ENCODE measurements at regions not wholly inside any gene's neighbourhood (a gene's known extent, or its start where the extent isn't known, plus 50 kb on each side); places are given as distances from the start of the nearest gene placed in this dataset.
A peak's percentile ranks its signal among the peaks of the same experiment; 100 is the strongest.

GRCh38 chr14:34229140-34229539 lies 232.9 kb downstream of the SPTSSA start:
- intact Hi-C loops (cut with DNase I), result loop anchor here (2.0 to 10.0 kb wide), 12 partner anchors 73 to 392 kb away; partner anchors contain the start of gene EGLN3 (in 2 of the 10)
- ATAC-seq (no peak), DNase-seq (no peak)
- Histone ChIP-seq H3K9me3 (no peaks in the 10 kb centered on the region), H3K27me3 (no peaks in the 10 kb centered on the region), H3K4me3 (no peak overlapping the region), H3K27ac (no peak overlapping the region), H3K4me1 (peaks cover 0 to 42% (median 10%) of the 10 kb centered on the region in 12 donors), H3K36me3 (no peaks in the 10 kb centered on the region)
- WGBS, 4 donors, result 95 to 97% (median 96%) methylated on average over 7 of the region's 7 CpGs
- no peak for TF ChIP-seq POLR2A (IDR thresholded peaks at IDR 0.05)
- TF ChIP-seq CTCF (IDR thresholded peaks at IDR 0.05), result no peak

GRCh38 chr14:34228650-34228976 lies 233.4 kb downstream of the SPTSSA start:
- WGBS, 4 donors, result 78 to 100% (median 87%) methylated on average over 1 to 5 of the region's 5 CpGs
- peaks cover 0 to 38% (median 8%) of the 10 kb centered on the region in 12 donors for H3K4me1 ChIP-seq
- no peaks in the 10 kb centered on the region for H3K9me3 ChIP-seq
- H3K27me3 ChIP-seq, result no peaks in the 10 kb centered on the region
- no peaks in the 10 kb centered on the region for H3K36me3 ChIP-seq
- TF ChIP-seq POLR2A (IDR thresholded peaks at IDR 0.05), result no peak
- TF ChIP-seq CTCF (IDR thresholded peaks at IDR 0.05), result no peak
- no peak for DNase-seq
- no peak overlapping the region for H3K4me3 ChIP-seq
- intact Hi-C loops (cut with DNase I), result loop anchor here (1.0 to 10.0 kb wide), 13 partner anchors 74 to 391 kb away; partner anchors contain the start of gene EGLN3 (in 2 of the 10)
- no peak overlapping the region for H3K27ac ChIP-seq
- no peak for ATAC-seq

GRCh38 chr14:34227834-34228649 lies 234.0 kb downstream of the SPTSSA start:
- Histone ChIP-seq H3K4me3 (peak overlapping the region in 9 of 12 donors; percentile 13 to 51 (median 31)), H3K27me3 (no peaks in the 10 kb centered on the region), H3K9me3 (no peaks in the 10 kb centered on the region), H3K27ac (peak overlapping the region in 2 of 12 donors; percentile 23 to 32), H3K4me1 (peaks cover 0 to 32% (median 7%) of the 10 kb centered on the region in 12 donors), H3K36me3 (no peaks in the 10 kb centered on the region)
- intact Hi-C loops (cut with DNase I), result loop anchor here (1.0 to 10.0 kb wide), 15 partner anchors 74 to 391 kb away; partner anchors contain the start of gene EGLN3 (in 2 of the 10)
- 33 to 38% (median 35%) methylated on average over 21 to 22 of the region's 22 CpGs for WGBS, 4 donors
- DNase-seq, result peak; percentile 52 to 76 (median 68)
- peak; percentile 65 to 91 (median 84) for TF ChIP-seq CTCF (IDR thresholded peaks at IDR 0.05)
- TF ChIP-seq POLR2A (IDR thresholded peaks at IDR 0.05), result no peak
- ATAC-seq, result peak; percentile 87 to 96 (median 92)

GRCh38 chr14:34224221-34224620 lies 237.8 kb downstream of the SPTSSA start:
- H3K9me3 ChIP-seq, result no peaks in the 10 kb centered on the region
- intact Hi-C loops (cut with DNase I), result loop anchor here in 4 of 10 donors (5.0 to 10.0 kb wide), 6 partner anchors 109 to 279 kb away; partner anchors contain the start of gene EGLN3 (in 2 of the 4)
- ATAC-seq, result no peak
- H3K27me3 ChIP-seq, result no peaks in the 10 kb centered on the region
- no peak overlapping the region for H3K4me3 ChIP-seq
- H3K27ac ChIP-seq, result no peak overlapping the region
- DNase-seq, result no peak
- peaks cover 0 to 15% (median 4%) of the 10 kb centered on the region in 12 donors for H3K4me1 ChIP-seq
- no peaks in the 10 kb centered on the region for H3K36me3 ChIP-seq
- TF ChIP-seq POLR2A (IDR thresholded peaks at IDR 0.05) (no peak), CTCF (IDR thresholded peaks at IDR 0.05) (no peak)

Data from heart left ventricle (tissue), 16 donors.